ENCODE measurements at regions not wholly inside any gene's neighbourhood (a gene's known extent, or its start where the extent isn't known, plus 50 kb on each side); places are given as distances from the start of the nearest gene placed in this dataset.

DNA sequence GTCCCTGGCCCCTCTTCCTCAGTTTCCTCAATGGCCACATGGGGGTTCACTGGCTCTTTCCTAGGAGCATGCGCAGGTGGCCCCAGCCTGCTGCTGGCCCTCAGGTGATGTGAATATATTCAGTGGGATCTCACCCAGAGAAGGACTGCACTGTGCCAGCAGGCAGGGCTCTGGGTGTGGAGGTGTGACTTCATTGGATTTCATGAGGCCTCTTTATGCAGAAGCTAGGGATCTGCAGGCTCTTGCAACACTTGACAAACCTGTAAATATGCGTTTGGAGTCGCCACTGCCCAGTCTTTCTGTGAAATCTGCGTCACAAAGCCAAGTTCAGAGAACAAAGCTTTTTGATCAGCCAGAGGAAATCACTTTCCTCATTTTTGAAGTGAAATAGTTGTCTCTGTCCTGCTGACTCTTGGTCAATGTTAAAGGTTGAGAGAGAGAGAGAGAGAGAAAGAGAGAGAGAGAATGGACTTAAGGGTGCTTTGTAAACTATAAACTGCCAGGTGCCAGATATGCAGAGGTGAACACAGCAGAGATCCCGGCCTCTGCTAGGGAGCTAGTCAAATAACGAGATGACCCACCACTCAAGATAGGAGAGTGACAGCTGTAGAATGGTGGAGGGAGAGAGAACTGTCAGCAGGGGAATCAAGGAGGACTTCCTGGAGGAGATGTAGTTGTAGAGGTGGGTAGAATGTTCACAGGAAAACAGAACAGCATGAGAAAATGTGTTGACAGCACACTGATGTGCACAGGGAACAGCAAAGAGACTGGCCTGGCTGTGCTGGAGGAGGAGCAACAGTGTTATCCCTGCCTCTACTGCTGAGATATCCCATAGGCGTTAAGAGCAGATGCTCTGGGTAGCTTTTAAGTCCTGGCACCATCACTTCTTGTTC lies 167.0 kb upstream of the ZNF618 start:
- Histone ChIP-seq H3K4me3 (ENCODE audit: low read depth, low read length) (no peak overlapping the region), H3K27me3 (ENCODE audit: control insufficient read depth, insufficient read depth, low read length) (peaks cover 4% of the 10 kb centered on the region), H3K36me3 (ENCODE audit: control insufficient read depth, insufficient read depth, low read length) (no peaks in the 10 kb centered on the region)
- no peak for TF ChIP-seq CTCF (IDR thresholded peaks at IDR 0.05; ENCODE audit: insufficient read depth, low read depth, low read length)
- CTCF ChIA-PET: no interaction called here
- POLR2A ChIA-PET: no interaction called here
- no peak for DNase-seq (ENCODE audit: low read depth)

GRCh38 chr9:113709721-113710120 lies 166.4 kb upstream of the ZNF618 start:
- Histone ChIP-seq H3K27me3 (ENCODE audit: control insufficient read depth, insufficient read depth, low read length) (peaks cover 4% of the 10 kb centered on the region), H3K36me3 (ENCODE audit: control insufficient read depth, insufficient read depth, low read length) (no peaks in the 10 kb centered on the region), H3K4me3 (ENCODE audit: low read depth, low read length) (no peak overlapping the region)
- ChIA-PET POLR2A (no interaction called here), CTCF (no interaction called here)
- DNase-seq (ENCODE audit: low read depth): no peak
- no peak for TF ChIP-seq CTCF (IDR thresholded peaks at IDR 0.05; ENCODE audit: insufficient read depth, low read depth, low read length)

DNA sequence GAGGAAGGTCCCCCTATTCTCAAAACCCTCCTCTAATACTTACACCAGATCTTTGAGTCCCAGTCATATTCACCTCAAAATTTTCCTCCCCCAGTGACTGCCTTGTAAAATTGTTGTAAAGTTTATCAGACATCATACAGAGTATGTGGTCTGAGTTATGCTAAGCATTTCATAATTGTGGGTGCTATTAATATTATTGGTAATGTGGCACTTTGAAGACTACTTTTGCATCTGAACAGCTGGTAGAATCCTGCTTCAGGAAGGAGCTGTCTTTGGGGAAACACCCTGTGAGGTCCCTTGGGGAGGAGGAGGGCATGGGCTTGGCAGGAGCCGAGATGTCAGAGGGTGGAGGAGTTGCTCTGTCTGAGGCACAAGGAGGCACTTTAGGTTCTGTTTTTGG lies 164.9 kb upstream of the ZNF618 start:
- DNase-seq (ENCODE audit: low read depth): no peak
- TF ChIP-seq CTCF (IDR thresholded peaks at IDR 0.05; ENCODE audit: insufficient read depth, low read depth, low read length): no peak
- CTCF ChIA-PET: interaction anchor here (1.4 to 2.3 kb wide), 2 partner anchors 19 to 252 kb away, joined by 3 to 5 read pairs; no protein-coding TSS in a partner anchor
- Histone ChIP-seq H3K4me3 (ENCODE audit: low read depth, low read length) (no peak overlapping the region), H3K36me3 (ENCODE audit: control insufficient read depth, insufficient read depth, low read length) (no peaks in the 10 kb centered on the region), H3K27me3 (ENCODE audit: control insufficient read depth, insufficient read depth, low read length) (peaks cover 4% of the 10 kb centered on the region)
- POLR2A ChIA-PET: no interaction called here

DNA sequence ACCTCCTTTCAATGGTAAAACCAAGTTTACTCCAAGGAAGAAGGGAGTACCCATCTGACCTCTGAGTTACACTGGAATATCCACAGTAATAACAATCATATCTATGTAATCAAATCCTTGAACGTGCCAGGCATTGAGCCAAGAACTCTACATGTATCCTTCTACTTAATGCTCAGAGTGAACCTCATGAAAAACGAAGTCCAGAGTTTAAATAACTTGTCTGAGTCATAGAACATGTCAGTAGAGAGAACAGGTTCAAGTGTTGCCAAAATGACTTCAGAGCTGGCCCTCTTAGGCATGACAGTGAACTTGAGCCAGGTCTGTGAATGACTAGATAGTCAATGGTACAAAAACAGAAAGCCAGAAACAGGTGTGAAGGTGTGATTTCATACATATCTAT lies 164.1 kb upstream of the ZNF618 start:
- ChIA-PET CTCF (interaction anchor here (2.3 kb wide), 1 partner anchor 20 kb away, joined by 5 read pairs; no protein-coding TSS in a partner anchor), POLR2A (no interaction called here)
- no peaks in the 10 kb centered on the region for H3K36me3 ChIP-seq (ENCODE audit: control insufficient read depth, insufficient read depth, low read length)
- no peak overlapping the region for H3K4me3 ChIP-seq (ENCODE audit: low read depth, low read length)
- TF ChIP-seq CTCF (IDR thresholded peaks at IDR 0.05; ENCODE audit: insufficient read depth, low read depth, low read length): no peak
- peaks cover 4% of the 10 kb centered on the region for H3K27me3 ChIP-seq (ENCODE audit: control insufficient read depth, insufficient read depth, low read length)
- no peak for DNase-seq (ENCODE audit: low read depth)

DNA sequence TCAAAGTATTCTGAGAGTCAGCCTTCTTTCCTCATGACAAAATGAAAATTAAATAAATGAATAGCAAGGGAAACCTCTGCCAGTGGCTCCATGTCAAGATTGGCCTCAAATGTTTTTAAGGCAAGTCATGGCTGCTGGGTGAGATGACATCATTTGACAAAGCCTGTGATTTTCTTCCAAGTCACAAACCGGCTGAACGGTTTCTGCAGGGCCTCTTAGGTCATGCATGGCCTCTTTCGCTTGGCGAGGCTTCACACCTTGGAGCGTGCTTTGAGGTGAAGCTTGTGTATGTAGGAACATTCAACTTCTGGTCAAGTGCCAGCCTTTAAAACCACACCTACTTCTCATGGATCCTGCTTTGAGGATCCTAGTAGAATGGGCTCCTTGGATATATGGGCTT lies 161.0 kb upstream of the ZNF618 start:
- TF ChIP-seq CTCF (IDR thresholded peaks at IDR 0.05; ENCODE audit: insufficient read depth, low read depth, low read length): no peak
- H3K4me3 ChIP-seq (ENCODE audit: low read depth, low read length): no peak overlapping the region
- DNase-seq (ENCODE audit: low read depth): peak; percentile 32
- POLR2A ChIA-PET: no interaction called here
- H3K27me3 ChIP-seq (ENCODE audit: control insufficient read depth, insufficient read depth, low read length): peaks cover 8% of the 10 kb centered on the region; the same call in 1 of the 2 replicates
- CTCF ChIA-PET: no interaction called here
- H3K36me3 ChIP-seq (ENCODE audit: control insufficient read depth, insufficient read depth, low read length): no peaks in the 10 kb centered on the region

Data from BJ (cell line).